GM21619 (cell line): ENCODE measurements at regions not wholly inside any gene's neighbourhood (a gene's known extent, or its start where the extent isn't known, plus 50 kb on each side); places are given as distances from the start of the nearest gene placed in this dataset.

Experiments
- ATAC-seq: cut with Tn5 transposase; IDR thresholded peaks from one replicate; pipeline ENCODE4 v1.9.1; 2021; ENCODE audit not compliant: unreplicated experiment

DNA sequence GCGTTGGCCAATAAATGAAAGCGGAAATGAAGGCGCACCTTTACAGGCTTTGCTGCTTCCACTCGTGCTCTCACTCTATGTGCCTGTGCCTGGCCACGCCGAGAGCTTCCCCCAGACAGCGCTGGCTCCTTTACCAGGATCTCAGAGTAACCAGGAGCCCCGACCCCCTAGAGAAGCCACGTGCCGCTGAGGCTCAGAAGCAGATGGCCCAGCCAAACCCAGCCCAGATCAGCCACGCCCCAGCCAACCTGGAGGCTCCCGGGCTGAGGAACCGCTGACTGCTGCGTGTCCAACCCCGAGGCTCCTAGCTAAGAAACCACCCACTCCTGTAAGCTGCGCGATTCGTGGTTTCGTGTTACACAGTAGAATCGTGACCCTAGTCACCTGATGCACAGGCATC lies 199.3 kb downstream of the NCK2 start:
- ATAC-seq: no peak
